ENCODE measurements at regions not wholly inside any gene's neighbourhood (a gene's known extent, or its start where the extent isn't known, plus 50 kb on each side); places are given as distances from the start of the nearest gene placed in this dataset.
"Not testable (repeated sequence)": the region's sequence is repeated elsewhere in the genome, so short reads cannot be mapped to it uniquely, and the experiment has no call there.

DNA sequence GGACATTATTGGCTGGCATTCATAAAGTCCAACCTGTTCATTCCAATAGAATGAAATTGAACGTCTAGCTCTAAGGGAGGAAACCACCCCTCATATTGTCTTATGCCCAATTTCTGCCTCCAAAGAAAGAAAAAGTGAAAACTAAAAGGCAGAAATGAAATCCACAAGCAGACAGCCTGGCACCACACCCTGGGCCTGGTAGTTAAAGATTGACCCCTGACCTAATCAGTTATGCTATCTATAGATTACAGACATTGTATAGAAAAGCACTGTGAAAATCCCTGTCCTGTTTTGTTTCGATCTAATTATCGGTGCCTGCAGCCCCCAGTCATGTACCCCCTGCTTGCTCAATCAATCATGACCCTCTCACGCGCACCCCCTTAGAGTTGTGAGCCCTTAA lies 54.3 kb upstream of the ATP1B1 start:
- DNase-seq (ENCODE audit: low read depth, low spot score): not testable (repeated sequence)

- DNase-seq (ENCODE audit: low read depth, low spot score): no peak
These were observed 53.8 kb upstream of the ATP1B1 start for GRCh38 chr1:169052727-169053126.

- no peak for DNase-seq (ENCODE audit: low read depth, low spot score)
These were observed 53.3 kb upstream of the ATP1B1 start for GRCh38 chr1:169053196-169053595.

Measured in astrocyte of the hippocampus (primary cell).